ENCODE measurements at regions not wholly inside any gene's neighbourhood (a gene's known extent, or its start where the extent isn't known, plus 50 kb on each side); places are given as distances from the start of the nearest gene placed in this dataset.

DNA sequence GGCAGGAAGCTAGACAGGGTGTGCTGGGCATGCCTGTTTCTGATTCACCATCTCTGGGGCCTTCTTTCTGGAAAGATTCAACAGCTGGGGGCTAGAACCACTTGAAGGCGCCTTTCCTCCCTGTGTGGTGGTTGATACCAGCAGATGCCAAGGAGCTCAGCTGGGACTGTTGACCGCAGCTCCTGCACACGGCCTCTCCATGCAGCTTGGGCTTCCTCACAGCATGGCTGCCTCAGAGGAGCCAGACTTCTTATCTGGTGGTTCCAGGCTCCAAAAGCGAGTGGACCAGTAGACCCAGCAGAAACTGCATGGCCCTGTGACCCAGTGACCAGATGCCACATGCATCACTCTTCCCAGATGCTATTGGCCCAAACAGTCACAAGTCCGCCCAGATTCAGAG, 74.7 kb upstream of the COL5A1 start:
- POLR2A ChIA-PET, result no interaction called here
- no peak overlapping the region for H3K4me3 ChIP-seq (ENCODE audit: low read depth, low read length)
- DNase-seq (ENCODE audit: low read depth, low spot score), result no peak
- TF ChIP-seq CTCF (IDR thresholded peaks at IDR 0.05; ENCODE audit: insufficient read depth, low read length, missing control alignments), result no peak
- CTCF ChIA-PET, result interaction anchor here (1.1 to 1.6 kb wide), 2 partner anchors 9 to 117 kb away, joined by 4 to 5 read pairs; no protein-coding TSS in a partner anchor

- POLR2A ChIA-PET, result no interaction called here
- TF ChIP-seq CTCF (IDR thresholded peaks at IDR 0.05; ENCODE audit: insufficient read depth, low read length, missing control alignments), result no peak
- DNase-seq (ENCODE audit: low read depth, low spot score), result no peak
- H3K4me3 ChIP-seq (ENCODE audit: low read depth, low read length), result no peak overlapping the region
- CTCF ChIA-PET, result no interaction called here
Observed at GRCh38 chr9:134568116-134568515, 73.5 kb upstream of the COL5A1 start.

GRCh38 chr9:134568811-134569210, 72.8 kb upstream of the COL5A1 start:
- H3K4me3 ChIP-seq (ENCODE audit: low read depth, low read length), result no peak overlapping the region
- no peak for TF ChIP-seq CTCF (IDR thresholded peaks at IDR 0.05; ENCODE audit: insufficient read depth, low read length, missing control alignments)
- DNase-seq (ENCODE audit: low read depth, low spot score), result no peak
- ChIA-PET CTCF (no interaction called here), POLR2A (no interaction called here)

DNA sequence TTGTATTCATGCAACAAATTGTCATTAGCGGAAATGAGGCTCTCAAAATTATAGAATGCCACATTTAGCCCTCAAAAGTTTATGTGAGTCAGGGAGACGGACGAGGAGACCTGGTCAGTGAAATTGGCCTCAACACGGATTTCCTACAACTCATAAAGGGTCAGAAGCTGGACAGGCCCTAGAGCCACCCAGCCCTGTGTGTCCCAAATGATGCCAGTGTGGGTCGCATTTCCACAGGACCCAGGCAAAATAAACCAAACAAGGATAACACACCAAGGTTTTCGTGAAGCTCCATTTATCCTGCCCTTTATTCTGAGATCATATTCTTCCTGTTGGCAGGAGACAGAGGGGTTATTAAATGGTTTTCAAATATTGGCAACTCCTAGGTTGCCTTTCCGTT, 72.0 kb upstream of the COL5A1 start:
- DNase-seq (ENCODE audit: low read depth, low spot score), result no peak
- ChIA-PET POLR2A (no interaction called here), CTCF (interaction anchor here (0.7 to 1.0 kb wide), 2 partner anchors 12 to 121 kb away, joined by 3 to 4 read pairs; no protein-coding TSS in a partner anchor)
- no peak overlapping the region for H3K4me3 ChIP-seq (ENCODE audit: low read depth, low read length)
- TF ChIP-seq CTCF (IDR thresholded peaks at IDR 0.05; ENCODE audit: insufficient read depth, low read length, missing control alignments), result no peak

DNA sequence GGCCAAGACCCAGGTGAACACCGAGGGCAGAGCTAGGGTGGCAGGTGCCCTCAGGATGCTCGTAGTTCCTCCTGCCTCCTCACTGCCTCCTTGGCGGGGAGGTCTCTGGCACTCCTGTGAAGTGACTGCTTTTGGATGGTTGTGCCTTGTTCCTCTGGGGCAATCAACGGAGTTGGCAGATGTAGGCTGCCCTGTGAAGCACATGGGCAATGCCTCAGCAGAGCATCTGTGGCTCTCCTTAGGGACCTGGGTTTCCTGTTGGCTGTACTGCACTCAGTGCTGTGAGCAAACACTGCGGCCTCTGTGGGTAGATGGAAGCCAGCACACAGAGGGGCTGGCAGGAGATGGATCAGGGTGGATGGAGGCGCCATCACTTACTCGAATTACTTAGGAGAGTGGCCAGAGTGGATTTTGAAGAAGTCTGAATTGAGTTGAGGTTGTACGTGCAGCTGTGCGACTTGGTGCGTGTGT, 71.4 kb upstream of the COL5A1 start:
- no peak overlapping the region for H3K4me3 ChIP-seq (ENCODE audit: low read depth, low read length)
- POLR2A ChIA-PET, result no interaction called here
- DNase-seq (ENCODE audit: low read depth, low spot score), result no peak

More for the DNA sequence above, 71.4 kb upstream of the COL5A1 start:
- CTCF ChIA-PET, result interaction anchor here (0.7 to 1.0 kb wide), 3 partner anchors 13 to 121 kb away, joined by 3 to 4 read pairs (median 3); no protein-coding TSS in a partner anchor
- TF ChIP-seq CTCF (IDR thresholded peaks at IDR 0.05; ENCODE audit: insufficient read depth, low read length, missing control alignments), result no peak
